Hepatocyte (in vitro differentiated cells): ENCODE measurements at regions not wholly inside any gene's neighbourhood (a gene's known extent, or its start where the extent isn't known, plus 50 kb on each side); places are given as distances from the start of the nearest gene placed in this dataset.
"Not testable (repeated sequence)": the region's sequence is repeated elsewhere in the genome, so short reads cannot be mapped to it uniquely, and the experiment has no call there.

Experiments used
- EZH2 ChIP-seq: fragments of 200-600 bp; sonication (generic); IDR thresholded peaks from 2 replicates; pipeline ENCODE4 v1.6.1; 2016; ENCODE audit warnings: antibody characterized with exemption, mild to moderate bottlenecking, borderline replicate concordance
- EZH2phosphoT487 ChIP-seq: fragments of 200-600 bp; sonication (generic); IDR thresholded peaks from one replicate; pipeline ENCODE4 v1.6.1; 2018; ENCODE audit warnings: antibody characterized with exemption, mild to moderate bottlenecking, low read depth, moderate library complexity; ENCODE audit not compliant: unreplicated experiment, severe bottlenecking
- TF ChIP-seq, protein P1 (sequence below): fragments of 200-600 bp; sonication (generic); IDR thresholded peaks from 2 replicates; pipeline ENCODE4 v1.5.1; 2016; ENCODE audit warnings: antibody characterized with exemption, mild to moderate bottlenecking; ENCODE audit not compliant: poor library complexity

GRCh38 chr1:242992776-242993175, 262.3 kb downstream of the CEP170 start:
- TF ChIP-seq, protein P1, sequence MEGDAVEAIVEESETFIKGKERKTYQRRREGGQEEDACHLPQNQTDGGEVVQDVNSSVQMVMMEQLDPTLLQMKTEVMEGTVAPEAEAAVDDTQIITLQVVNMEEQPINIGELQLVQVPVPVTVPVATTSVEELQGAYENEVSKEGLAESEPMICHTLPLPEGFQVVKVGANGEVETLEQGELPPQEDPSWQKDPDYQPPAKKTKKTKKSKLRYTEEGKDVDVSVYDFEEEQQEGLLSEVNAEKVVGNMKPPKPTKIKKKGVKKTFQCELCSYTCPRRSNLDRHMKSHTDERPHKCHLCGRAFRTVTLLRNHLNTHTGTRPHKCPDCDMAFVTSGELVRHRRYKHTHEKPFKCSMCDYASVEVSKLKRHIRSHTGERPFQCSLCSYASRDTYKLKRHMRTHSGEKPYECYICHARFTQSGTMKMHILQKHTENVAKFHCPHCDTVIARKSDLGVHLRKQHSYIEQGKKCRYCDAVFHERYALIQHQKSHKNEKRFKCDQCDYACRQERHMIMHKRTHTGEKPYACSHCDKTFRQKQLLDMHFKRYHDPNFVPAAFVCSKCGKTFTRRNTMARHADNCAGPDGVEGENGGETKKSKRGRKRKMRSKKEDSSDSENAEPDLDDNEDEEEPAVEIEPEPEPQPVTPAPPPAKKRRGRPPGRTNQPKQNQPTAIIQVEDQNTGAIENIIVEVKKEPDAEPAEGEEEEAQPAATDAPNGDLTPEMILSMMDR, result not testable (repeated sequence)
- TF ChIP-seq EZH2, EZH2phosphoT487: not testable (repeated sequence)
